GM18505 (cell line): ENCODE measurements at regions not wholly inside any gene's neighbourhood (a gene's known extent, or its start where the extent isn't known, plus 50 kb on each side); places are given as distances from the start of the nearest gene placed in this dataset.

ENCODE experiments used
- ATAC-seq: cut with Tn5 transposase; IDR thresholded peaks from one replicate; pipeline ENCODE4 v1.9.1; 2021; ENCODE audit not compliant: unreplicated experiment
- POLR2A ChIP-seq: IDR thresholded peaks from 4 replicates; pipeline ENCODE4 v1.6.1; 2011; ENCODE audit warnings: borderline replicate concordance; ENCODE audit not compliant: insufficient read depth, insufficient read length; ENCODE audit errors: extremely low read depth

GRCh38 chr18:54100920-54101470 lies 123.5 kb downstream of the MBD2 start:
- no peak for ATAC-seq
- no peak for TF ChIP-seq POLR2A

- no peak for ATAC-seq
- no peak for TF ChIP-seq POLR2A
Observed at GRCh38 chr18:54100466-54100865, 124.0 kb downstream of the MBD2 start.

DNA sequence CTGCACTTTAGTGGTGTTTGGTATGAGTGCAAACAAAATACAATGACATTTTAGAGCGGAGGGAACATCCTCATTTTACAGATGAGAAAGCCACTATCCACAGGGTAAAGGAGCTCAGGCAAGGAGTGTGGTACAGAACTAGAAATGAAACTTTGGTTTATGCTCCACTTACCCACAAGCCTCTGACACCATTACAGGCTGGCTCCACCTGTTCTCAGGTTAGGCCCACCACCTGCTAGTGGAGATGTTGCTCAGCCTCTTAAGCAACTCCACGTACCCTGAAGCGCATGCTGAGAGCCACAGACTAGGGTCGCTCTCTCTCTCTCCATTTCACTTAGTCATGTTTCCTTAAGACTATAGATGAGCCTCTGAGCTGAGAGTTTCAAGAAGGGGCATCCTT lies 130.0 kb downstream of the MBD2 start:
- no peak for ATAC-seq

DNA sequence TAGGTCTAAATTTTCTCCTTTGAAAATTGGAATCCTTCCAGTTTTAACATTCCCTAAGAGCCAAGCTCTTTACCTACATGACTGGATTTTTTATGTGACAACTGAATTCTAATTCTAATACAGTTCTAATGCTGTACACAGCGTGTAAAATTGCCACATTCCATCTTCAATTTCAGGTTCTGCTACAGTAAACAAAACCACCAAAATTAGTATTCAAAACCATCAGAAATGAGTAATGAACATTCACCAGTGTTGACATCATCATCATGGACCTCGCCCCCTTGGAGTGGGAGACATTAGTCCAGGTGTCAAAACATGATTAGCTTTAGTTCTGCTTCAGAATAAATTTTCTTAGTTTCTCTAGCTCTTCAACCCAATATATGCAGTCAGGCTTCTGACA lies 133.6 kb downstream of the MBD2 start:
- no peak for ATAC-seq
- no peak for TF ChIP-seq POLR2A

More for the DNA sequence above, 130.0 kb downstream of the MBD2 start:
- no peak for TF ChIP-seq POLR2A

- no peak for TF ChIP-seq POLR2A
- ATAC-seq, result no peak
Observed at GRCh38 chr18:54089749-54090459, 134.6 kb downstream of the MBD2 start.

DNA sequence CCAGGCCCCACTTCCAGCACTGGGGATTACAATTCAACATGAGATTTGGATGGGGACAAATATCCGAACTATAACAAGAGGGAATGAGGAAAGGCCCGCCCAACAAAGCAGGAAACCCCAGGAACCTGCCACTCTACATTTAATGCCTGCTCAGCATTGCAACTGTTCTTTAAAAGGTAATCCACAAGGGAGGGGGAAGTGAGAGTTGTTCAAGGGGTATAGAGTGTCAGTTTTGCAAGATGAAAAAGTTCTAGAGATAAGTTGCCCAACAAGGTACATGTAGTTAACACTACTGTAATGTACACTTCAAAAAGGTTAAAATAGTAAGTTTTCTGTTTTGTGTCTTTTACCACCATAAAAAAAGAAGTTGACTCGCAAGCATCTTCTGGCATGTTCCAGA lies 137.6 kb downstream of the MBD2 start:
- ATAC-seq, result peak; percentile 43
- no peak for TF ChIP-seq POLR2A

DNA sequence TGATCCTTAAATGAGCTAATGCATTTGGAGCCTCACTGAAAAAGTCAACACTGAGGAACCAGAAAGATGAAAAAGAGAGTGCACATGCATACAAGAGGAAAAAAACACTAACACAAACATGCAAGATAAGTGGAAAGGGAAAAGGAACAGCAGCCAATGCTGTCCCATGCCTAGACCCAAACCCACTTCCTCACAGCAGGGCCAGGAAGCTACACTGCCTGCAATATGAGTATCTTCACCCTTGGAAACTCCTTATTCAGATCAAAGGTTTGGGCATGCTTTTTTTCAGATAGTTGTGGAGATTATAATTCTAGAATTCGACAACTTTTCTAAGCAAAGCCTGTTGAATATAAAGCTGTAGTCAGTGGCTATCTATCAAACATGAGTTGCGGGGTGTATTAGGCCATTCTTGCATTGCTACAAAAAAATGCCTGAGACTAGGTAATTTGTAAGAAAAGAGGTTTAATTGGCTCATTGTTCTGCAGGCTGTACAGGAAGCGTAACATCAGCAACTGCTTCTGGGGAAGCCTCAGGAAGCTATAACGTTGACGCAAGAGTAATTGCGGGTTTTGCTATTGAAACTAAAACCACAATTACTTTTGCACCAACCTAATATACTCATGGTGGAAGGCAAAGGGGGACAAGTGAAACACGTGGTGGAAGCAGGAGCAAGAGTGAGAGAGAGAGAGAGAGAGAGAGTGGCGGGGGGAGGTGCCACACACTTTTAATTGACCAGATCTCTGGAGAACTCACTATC lies 138.2 kb downstream of the MBD2 start:
- no peak for TF ChIP-seq POLR2A
- peak; percentile 87 for ATAC-seq

- no peak for TF ChIP-seq POLR2A
- no peak for ATAC-seq
Observed at GRCh38 chr18:54080858-54081257, 143.6 kb downstream of the MBD2 start.

DNA sequence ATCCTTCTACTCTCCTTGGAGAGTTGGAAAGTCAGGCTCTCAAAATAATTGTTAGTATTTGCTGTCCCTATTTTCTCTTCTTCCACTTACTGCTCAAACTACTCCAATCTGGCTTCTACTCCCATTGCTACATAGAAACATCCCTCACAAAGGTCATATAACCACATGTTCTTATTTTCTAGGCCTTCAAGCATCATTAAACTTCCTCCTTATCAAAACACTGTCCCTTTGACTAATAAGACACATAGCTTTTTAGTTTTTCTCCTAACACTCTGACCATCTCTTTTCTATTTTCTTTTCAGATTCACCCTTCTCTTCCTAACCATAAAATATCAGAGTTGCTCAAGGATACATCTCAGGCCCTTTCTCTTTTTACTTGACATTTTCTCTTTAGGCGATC lies 148.3 kb downstream of the MBD2 start:
- no peak for ATAC-seq
- no peak for TF ChIP-seq POLR2A

- no peak for ATAC-seq
- no peak for TF ChIP-seq POLR2A
Observed at GRCh38 chr18:54075689-54076088, 148.8 kb downstream of the MBD2 start.

- no peak for ATAC-seq
- TF ChIP-seq POLR2A, result no peak
Observed at GRCh38 chr18:54069729-54070128, 154.7 kb downstream of the MBD2 start.

GRCh38 chr18:54060343-54061005 lies 164.0 kb downstream of the MBD2 start:
- no peak for TF ChIP-seq POLR2A
- no peak for ATAC-seq

DNA sequence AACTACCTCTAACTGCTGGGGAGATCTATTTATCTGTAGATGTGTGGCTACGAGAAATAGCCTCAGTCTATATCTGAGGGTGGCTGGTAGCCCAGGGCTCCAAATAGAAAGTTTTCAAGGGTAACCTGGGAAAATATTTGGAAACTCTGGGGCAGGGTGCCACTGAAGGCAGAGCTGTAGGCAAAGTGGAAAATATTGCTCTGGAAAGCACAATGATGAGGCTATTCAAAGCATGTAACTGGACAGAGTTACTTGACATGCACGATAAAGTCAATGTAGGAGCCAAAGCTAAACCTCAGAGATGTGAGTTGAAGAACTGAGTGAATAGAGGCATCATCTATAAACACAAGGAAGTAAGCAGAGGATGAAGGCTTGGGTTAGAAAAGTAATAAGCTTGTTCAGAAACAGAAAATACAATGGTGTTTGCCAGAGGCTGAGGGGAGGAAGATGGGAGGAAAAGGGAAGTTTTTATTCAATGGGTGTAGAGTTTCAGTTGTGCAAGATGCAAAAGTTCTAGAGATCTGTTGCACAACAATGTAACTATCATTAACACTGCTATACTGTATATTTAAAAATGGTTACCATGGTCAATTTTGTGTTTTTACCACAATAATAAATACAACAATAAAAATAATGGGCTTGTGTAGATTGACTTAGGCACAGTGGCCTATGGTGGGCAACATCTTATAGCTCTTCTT lies 171.6 kb downstream of the MBD2 start:
- no peak for TF ChIP-seq POLR2A
- ATAC-seq, result no peak
